Activated CD8-positive, alpha-beta T cell treated with anti-CD3 and anti-CD28 coated beads, Interleukin-2, amount 10 ng/mL, durations not matched to agents 7 days and 5 days (primary cell): ENCODE measurements at regions not wholly inside any gene's neighbourhood (a gene's known extent, or its start where the extent isn't known, plus 50 kb on each side); places are given as distances from the start of the nearest gene placed in this dataset.
"Not testable (repeated sequence)": the region's sequence is repeated elsewhere in the genome, so short reads cannot be mapped to it uniquely, and the experiment has no call there.

Source experiments
- ATAC-seq: fragments of 150-1000 bp; cut with Tn5 transposase; one replicate; pipeline ENCODE4 v1.10.0; 2021; ENCODE audit warnings: moderate library complexity
- CTCF ChIA-PET: fragments of 350-600 bp; sonication (Branson Sonifier 250); formaldehyde crosslinking; loops from one replicate; lab custom pipeline; 2021; ENCODE audit warnings: antibody characterized with exemption; lab: Charles Lee
- POLR2A ChIA-PET: fragments of 350-600 bp; sonication (Branson Sonifier 250); formaldehyde crosslinking; loops from one replicate; lab custom pipeline; 2021; ENCODE audit warnings: antibody characterized with exemption; lab: Charles Lee
- DNase-seq: peaks from one replicate; pipeline ENCODE4 v3.0.0-alpha.2; 2020
- H3K27ac Mint-ChIP-seq: one replicate; pipeline ENCODE4 v1.8.0; 2021; ENCODE audit warnings: mild to moderate bottlenecking, mixed read lengths
- H3K27me3 Mint-ChIP-seq: one replicate; pipeline ENCODE4 v1.8.0; 2021; ENCODE audit warnings: low read depth, mixed read lengths
- H3K36me3 Mint-ChIP-seq: one replicate; pipeline ENCODE4 v1.8.0; 2021; ENCODE audit warnings: low read depth, mixed read lengths
- H3K4me1 Mint-ChIP-seq: one replicate; pipeline ENCODE4 v1.8.0; 2021; ENCODE audit warnings: low read depth, mixed read lengths
- H3K4me3 Mint-ChIP-seq: one replicate; pipeline ENCODE4 v1.8.0; 2021; ENCODE audit warnings: mild to moderate bottlenecking, mixed read lengths
- H3K9me3 Mint-ChIP-seq: one replicate; pipeline ENCODE4 v1.8.0; 2022; ENCODE audit warnings: mixed read lengths; ENCODE audit not compliant: insufficient read depth

GRCh38 chr4:110869862-110870572 lies 247.1 kb upstream of the PITX2 start:
- Mint-ChIP-seq H3K36me3 (no peaks in the 10 kb centered on the region), H3K27ac (no peak overlapping the region), H3K4me3 (no peak overlapping the region), H3K4me1 (no peaks in the 10 kb centered on the region), H3K27me3 (no peaks in the 10 kb centered on the region), H3K9me3 (peaks cover 2% of the 10 kb centered on the region)
- POLR2A ChIA-PET, result no interaction called here
- DNase-seq (no peak), ATAC-seq (no peak)
- CTCF ChIA-PET, result no interaction called here

- H3K4me3 Mint-ChIP-seq, H3K27me3 Mint-ChIP-seq, DNase-seq, H3K36me3 Mint-ChIP-seq, H3K4me1 Mint-ChIP-seq, CTCF ChIA-PET, H3K27ac Mint-ChIP-seq, ATAC-seq, POLR2A ChIA-PET, H3K9me3 Mint-ChIP-seq: not testable (repeated sequence)
Observed at GRCh38 chr4:110876214-110876613, 253.3 kb upstream of the PITX2 start.

GRCh38 chr4:110876866-110877265 lies 254.0 kb upstream of the PITX2 start:
- Mint-ChIP-seq H3K4me3 (no peak overlapping the region), H3K27ac (no peak overlapping the region), H3K9me3 (no peaks in the 10 kb centered on the region), H3K27me3 (no peaks in the 10 kb centered on the region), H3K4me1 (no peaks in the 10 kb centered on the region), H3K36me3 (no peaks in the 10 kb centered on the region)
- ATAC-seq (no peak), DNase-seq (no peak)
- CTCF ChIA-PET, result no interaction called here
- POLR2A ChIA-PET, result no interaction called here

- no peak for ATAC-seq
- no peak overlapping the region for H3K4me3 Mint-ChIP-seq
- H3K4me1 Mint-ChIP-seq, result no peaks in the 10 kb centered on the region
- H3K27ac Mint-ChIP-seq, result no peak overlapping the region
- POLR2A ChIA-PET, result no interaction called here
- H3K36me3 Mint-ChIP-seq, result no peaks in the 10 kb centered on the region
- no peaks in the 10 kb centered on the region for H3K27me3 Mint-ChIP-seq
- no peaks in the 10 kb centered on the region for H3K9me3 Mint-ChIP-seq
- CTCF ChIA-PET, result no interaction called here
- DNase-seq, result no peak
Observed at GRCh38 chr4:110877778-110878370, 255.0 kb upstream of the PITX2 start.

GRCh38 chr4:110878413-110878812 lies 255.5 kb upstream of the PITX2 start:
- no peak for DNase-seq
- no peaks in the 10 kb centered on the region for H3K4me1 Mint-ChIP-seq
- POLR2A ChIA-PET, result no interaction called here
- H3K4me3 Mint-ChIP-seq, result no peak overlapping the region
- no peaks in the 10 kb centered on the region for H3K36me3 Mint-ChIP-seq
- ATAC-seq, result no peak
- CTCF ChIA-PET, result no interaction called here
- no peaks in the 10 kb centered on the region for H3K9me3 Mint-ChIP-seq
- no peak overlapping the region for H3K27ac Mint-ChIP-seq
- H3K27me3 Mint-ChIP-seq, result no peaks in the 10 kb centered on the region

GRCh38 chr4:110878956-110879355 lies 256.1 kb upstream of the PITX2 start:
- ChIA-PET CTCF (no interaction called here), POLR2A (no interaction called here)
- Mint-ChIP-seq H3K9me3 (no peaks in the 10 kb centered on the region), H3K4me3 (no peak overlapping the region), H3K27ac (no peak overlapping the region), H3K27me3 (no peaks in the 10 kb centered on the region), H3K4me1 (no peaks in the 10 kb centered on the region), H3K36me3 (no peaks in the 10 kb centered on the region)
- ATAC-seq (no peak), DNase-seq (no peak)

GRCh38 chr4:110886270-110886669 lies 263.4 kb upstream of the PITX2 start:
- H3K27me3 Mint-ChIP-seq, result no peaks in the 10 kb centered on the region
- POLR2A ChIA-PET, result no interaction called here
- no peaks in the 10 kb centered on the region for H3K9me3 Mint-ChIP-seq
- no peak overlapping the region for H3K4me3 Mint-ChIP-seq
- no peak for DNase-seq
- CTCF ChIA-PET, result no interaction called here
- H3K4me1 Mint-ChIP-seq, result no peaks in the 10 kb centered on the region
- no peaks in the 10 kb centered on the region for H3K36me3 Mint-ChIP-seq
- H3K27ac Mint-ChIP-seq, result no peak overlapping the region
- ATAC-seq, result no peak

- Mint-ChIP-seq H3K9me3 (no peaks in the 10 kb centered on the region), H3K4me1 (no peaks in the 10 kb centered on the region), H3K4me3 (no peak overlapping the region)
Observed at GRCh38 chr4:110886856-110887255, 264.0 kb upstream of the PITX2 start.

GRCh38 chr4:110897784-110898183 lies 274.9 kb upstream of the PITX2 start:
- no peaks in the 10 kb centered on the region for H3K27me3 Mint-ChIP-seq
- no peak overlapping the region for H3K4me3 Mint-ChIP-seq
- ChIA-PET CTCF (no interaction called here), POLR2A (no interaction called here)
- H3K4me1 Mint-ChIP-seq, result no peaks in the 10 kb centered on the region
- no peaks in the 10 kb centered on the region for H3K36me3 Mint-ChIP-seq
- DNase-seq (no peak), ATAC-seq (no peak)
- no peak overlapping the region for H3K27ac Mint-ChIP-seq
- no peaks in the 10 kb centered on the region for H3K9me3 Mint-ChIP-seq

More at GRCh38 chr4:110886856-110887255, 264.0 kb upstream of the PITX2 start:
- CTCF ChIA-PET, result no interaction called here
- H3K27me3 Mint-ChIP-seq, result no peaks in the 10 kb centered on the region
- ATAC-seq (no peak), DNase-seq (no peak)
- H3K36me3 Mint-ChIP-seq, result no peaks in the 10 kb centered on the region
- POLR2A ChIA-PET, result no interaction called here
- H3K27ac Mint-ChIP-seq, result no peak overlapping the region

GRCh38 chr4:110898290-110898689 lies 275.4 kb upstream of the PITX2 start:
- ChIA-PET POLR2A (no interaction called here), CTCF (no interaction called here)
- no peak overlapping the region for H3K27ac Mint-ChIP-seq
- H3K9me3 Mint-ChIP-seq, result no peaks in the 10 kb centered on the region
- no peaks in the 10 kb centered on the region for H3K27me3 Mint-ChIP-seq
- no peaks in the 10 kb centered on the region for H3K4me1 Mint-ChIP-seq
- no peak for DNase-seq
- H3K36me3 Mint-ChIP-seq, result no peaks in the 10 kb centered on the region
- ATAC-seq, result no peak
- H3K4me3 Mint-ChIP-seq, result no peak overlapping the region

GRCh38 chr4:110900213-110900769 lies 277.4 kb upstream of the PITX2 start:
- Mint-ChIP-seq H3K9me3 (no peaks in the 10 kb centered on the region), H3K27me3 (no peaks in the 10 kb centered on the region), H3K4me3 (no peak overlapping the region), H3K27ac (no peak overlapping the region), H3K36me3 (no peaks in the 10 kb centered on the region), H3K4me1 (no peaks in the 10 kb centered on the region)
- no peak for ATAC-seq
- no peak for DNase-seq
- ChIA-PET POLR2A (no interaction called here), CTCF (no interaction called here)

- Mint-ChIP-seq H3K9me3 (no peaks in the 10 kb centered on the region), H3K4me3 (no peak overlapping the region), H3K27me3 (no peaks in the 10 kb centered on the region), H3K36me3 (no peaks in the 10 kb centered on the region), H3K4me1 (no peaks in the 10 kb centered on the region), H3K27ac (no peak overlapping the region)
- POLR2A ChIA-PET, result no interaction called here
- CTCF ChIA-PET, result no interaction called here
- no peak for ATAC-seq
- DNase-seq, result no peak
Observed at GRCh38 chr4:110902500-110902899, 279.6 kb upstream of the PITX2 start.
